IgD-negative memory B cell (primary cell): ENCODE measurements at regions not wholly inside any gene's neighbourhood (a gene's known extent, or its start where the extent isn't known, plus 50 kb on each side); places are given as distances from the start of the nearest gene placed in this dataset.
A peak's percentile ranks its signal among the peaks of the same experiment; 100 is the strongest.
"Not testable (repeated sequence)": the region's sequence is repeated elsewhere in the genome, so short reads cannot be mapped to it uniquely, and the experiment has no call there.

Experiments
- H3K27ac Mint-ChIP-seq, 3 donors: one replicate each; pipeline ENCODE4 v1.8.0; 2020 to 2022; ENCODE audit warnings: mild to moderate bottlenecking in 3 of 3, mixed read lengths in 3 of 3, moderate library complexity in 1 of 3
- H3K27me3 Mint-ChIP-seq: one replicate; pipeline ENCODE4 v1.8.0; 2021; ENCODE audit warnings: mixed read lengths
- H3K36me3 Mint-ChIP-seq: one replicate; pipeline ENCODE4 v1.8.0; 2020; ENCODE audit warnings: mild to moderate bottlenecking, mixed read lengths
- H3K4me1 Mint-ChIP-seq, 3 donors: one replicate each; pipeline ENCODE4 v1.8.0; 2020 to 2022; ENCODE audit warnings: mixed read lengths in 3 of 3, mild to moderate bottlenecking in 1 of 3
- H3K4me3 Mint-ChIP-seq, 4 donors: one replicate each; pipeline ENCODE4 v1.8.0; 2020 to 2022; ENCODE audit warnings: mild to moderate bottlenecking in 4 of 4, mixed read lengths in 4 of 4, moderate library complexity in 3 of 4
- H3K9me3 Mint-ChIP-seq, 3 donors: one replicate each; pipeline ENCODE4 v1.8.0; 2020 to 2021; ENCODE audit warnings: mixed read lengths in 3 of 3, mild to moderate bottlenecking in 1 of 3

DNA sequence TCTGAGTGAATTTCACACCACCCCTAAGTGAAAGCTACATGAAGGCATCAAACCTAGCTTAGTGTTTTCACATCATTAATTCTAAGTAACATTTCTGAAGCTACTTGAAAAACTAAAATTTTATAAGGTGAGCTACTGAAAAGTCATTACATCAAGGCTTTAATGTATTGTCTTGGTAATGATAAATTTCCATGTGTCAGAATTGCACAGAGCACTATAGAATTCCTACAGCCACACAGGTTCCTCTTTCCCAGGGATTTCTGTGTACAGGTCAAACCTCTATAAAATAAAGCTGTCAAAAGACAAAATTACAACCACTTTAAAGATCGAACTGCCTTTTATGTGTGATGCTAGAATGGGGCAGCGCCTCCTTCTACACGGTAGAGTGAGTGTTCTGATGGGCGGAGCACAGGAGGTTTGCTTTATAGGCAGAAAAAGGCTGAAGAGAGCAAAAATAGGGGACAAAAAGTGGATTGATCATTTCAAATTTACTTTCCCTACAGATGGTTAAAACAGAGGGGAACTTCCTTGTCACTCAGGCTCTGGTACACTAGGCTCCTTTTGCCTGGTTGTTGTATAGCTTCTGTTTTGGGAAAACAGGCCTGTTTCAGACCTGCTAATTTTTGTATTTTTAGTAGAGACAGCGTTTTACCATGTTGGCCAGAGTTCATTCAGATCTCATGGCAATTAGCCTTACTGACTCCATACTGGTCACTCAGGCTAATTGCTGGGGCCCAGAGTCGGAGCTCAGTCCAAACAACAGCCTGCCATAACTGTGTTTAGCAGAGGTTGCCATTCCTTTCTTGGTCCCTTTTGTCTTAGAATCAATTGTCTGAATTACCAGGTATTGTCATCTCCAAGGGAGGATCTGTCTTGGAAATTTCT lies 102.5 kb upstream of the BASP1 start:
- Mint-ChIP-seq H3K27me3 (no peaks in the 10 kb centered on the region), H3K4me1 (peaks cover 6 to 11% (median 7%) of the 10 kb centered on the region in 3 donors), H3K9me3 (peaks cover 0 to 2% (median 0%) of the 10 kb centered on the region in 3 donors), H3K4me3 (no peak overlapping the region), H3K27ac (no peak overlapping the region), H3K36me3 (no peaks in the 10 kb centered on the region)

DNA sequence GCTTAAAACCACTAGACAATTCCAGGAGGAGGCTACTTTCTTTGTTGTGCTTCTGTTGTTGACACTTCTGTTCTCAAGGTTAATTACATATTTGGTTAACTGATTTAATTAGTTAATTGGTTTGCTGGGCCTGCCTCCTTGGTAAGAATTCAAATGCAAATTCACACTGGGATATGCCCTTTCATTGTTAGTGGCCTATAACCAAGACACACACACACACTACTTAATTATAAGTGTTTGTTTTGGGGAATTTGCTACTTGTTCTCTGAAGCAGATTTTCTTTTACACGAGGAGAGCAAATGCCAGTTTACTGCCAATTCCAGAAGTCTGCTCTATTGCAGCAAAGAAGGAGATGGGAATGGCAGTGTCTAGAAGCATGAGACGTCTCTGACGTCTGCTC lies 101.6 kb upstream of the BASP1 start:
- Mint-ChIP-seq H3K27ac (no peak overlapping the region), H3K4me3 (no peak overlapping the region), H3K27me3 (no peaks in the 10 kb centered on the region), H3K9me3 (peaks cover 0 to 3% (median 0%) of the 10 kb centered on the region in 3 donors), H3K36me3 (no peaks in the 10 kb centered on the region), H3K4me1 (peaks cover 4 to 7% (median 7%) of the 10 kb centered on the region in 3 donors)

DNA sequence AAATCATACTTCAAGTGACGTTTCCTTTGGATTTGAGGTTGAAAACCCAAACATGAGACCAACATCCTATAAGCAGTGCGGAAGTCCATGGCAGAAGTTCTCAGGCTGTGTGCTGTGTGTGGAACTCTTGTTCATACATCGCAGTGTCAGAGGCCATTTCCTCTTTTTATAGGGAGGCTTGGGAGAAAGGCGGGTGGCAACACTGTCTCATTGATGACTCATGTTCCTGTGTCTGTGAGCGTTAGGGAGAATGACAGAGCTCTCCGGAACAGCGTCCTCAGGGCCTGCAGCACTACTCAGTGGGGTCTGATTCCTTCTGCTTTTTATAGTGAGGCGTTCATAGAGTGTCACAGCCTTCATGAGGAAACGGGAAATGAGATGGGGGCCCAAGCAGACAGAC lies 98.8 kb upstream of the BASP1 start:
- Mint-ChIP-seq H3K27me3 (no peaks in the 10 kb centered on the region), H3K36me3 (no peaks in the 10 kb centered on the region), H3K27ac (no peak overlapping the region), H3K9me3 (peaks cover 0 to 3% (median 0%) of the 10 kb centered on the region in 3 donors), H3K4me3 (peak overlapping the region in 2 of 4 donors; percentile 32 to 60), H3K4me1 (peaks cover 4 to 7% (median 7%) of the 10 kb centered on the region in 3 donors)

DNA sequence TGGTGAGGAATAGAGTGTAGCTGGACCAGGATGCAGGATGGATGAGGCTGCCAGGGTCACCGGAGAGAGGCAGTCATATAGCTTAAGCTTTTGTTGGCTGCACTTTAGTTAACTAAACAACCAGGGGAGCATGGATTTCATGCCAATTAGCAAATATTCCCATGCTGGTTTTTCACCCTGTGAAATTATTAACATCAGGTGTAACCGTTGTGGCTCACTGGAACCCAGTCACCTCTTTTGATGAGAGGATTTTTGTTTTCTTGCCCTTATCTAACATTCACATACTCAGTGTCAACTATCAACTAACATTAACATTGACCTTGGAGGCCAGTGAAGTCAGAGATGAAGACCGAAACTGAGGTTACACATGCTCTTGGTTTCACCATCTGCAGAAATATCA lies 97.2 kb upstream of the BASP1 start:
- Mint-ChIP-seq H3K36me3 (no peaks in the 10 kb centered on the region), H3K27ac (no peak overlapping the region), H3K9me3 (peaks cover 0 to 4% (median 0%) of the 10 kb centered on the region in 3 donors), H3K4me1 (peaks cover 4 to 7% (median 7%) of the 10 kb centered on the region in 3 donors), H3K27me3 (no peaks in the 10 kb centered on the region), H3K4me3 (no peak overlapping the region)

DNA sequence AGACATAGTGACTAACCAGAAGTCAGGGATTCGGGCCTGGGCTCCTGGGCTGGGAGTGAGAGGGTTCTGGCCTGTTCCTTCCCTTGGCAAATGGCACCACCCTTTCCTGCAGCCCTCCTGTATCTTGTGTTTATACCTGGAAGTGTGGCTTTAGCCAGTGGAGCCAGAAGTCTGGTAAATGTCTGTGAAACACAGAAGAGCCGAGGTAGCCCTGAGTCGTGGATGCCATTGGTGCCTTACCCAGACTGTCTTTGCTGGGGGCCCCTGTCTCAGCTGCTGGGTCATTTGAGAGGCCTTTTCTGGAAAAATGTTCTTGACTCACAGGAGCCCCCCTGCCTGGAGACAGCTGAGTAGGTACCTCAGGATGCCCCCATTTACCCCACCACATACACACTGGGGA lies 95.7 kb upstream of the BASP1 start:
- Mint-ChIP-seq H3K4me1 (peaks cover 4 to 7% (median 7%) of the 10 kb centered on the region in 3 donors), H3K4me3 (no peak overlapping the region), H3K9me3 (peaks cover 0 to 4% (median 0%) of the 10 kb centered on the region in 3 donors), H3K27ac (no peak overlapping the region), H3K27me3 (no peaks in the 10 kb centered on the region), H3K36me3 (no peaks in the 10 kb centered on the region)

DNA sequence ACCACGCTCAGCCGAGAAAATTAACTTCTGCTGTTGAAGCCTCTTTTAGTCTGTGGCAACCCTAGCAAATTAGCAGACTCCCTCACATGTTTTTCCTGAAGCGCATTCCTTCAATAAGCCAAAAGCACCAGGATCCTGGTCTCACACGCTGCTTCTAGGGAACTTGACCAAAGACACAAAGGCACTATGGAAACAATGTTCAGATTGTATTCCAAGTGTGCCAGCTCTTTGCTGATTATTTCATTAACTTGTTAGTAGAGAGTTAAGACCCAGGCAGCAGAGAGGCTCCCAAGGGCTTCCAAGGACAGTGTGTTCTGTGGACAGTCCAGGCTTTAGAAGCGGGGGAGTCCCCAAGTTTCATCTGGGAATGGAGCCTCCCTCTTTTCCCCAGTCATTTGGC lies 94.4 kb upstream of the BASP1 start:
- Mint-ChIP-seq H3K4me1 (peaks cover 4 to 7% (median 7%) of the 10 kb centered on the region in 3 donors), H3K27me3 (peaks cover 1% of the 10 kb centered on the region)

DNA sequence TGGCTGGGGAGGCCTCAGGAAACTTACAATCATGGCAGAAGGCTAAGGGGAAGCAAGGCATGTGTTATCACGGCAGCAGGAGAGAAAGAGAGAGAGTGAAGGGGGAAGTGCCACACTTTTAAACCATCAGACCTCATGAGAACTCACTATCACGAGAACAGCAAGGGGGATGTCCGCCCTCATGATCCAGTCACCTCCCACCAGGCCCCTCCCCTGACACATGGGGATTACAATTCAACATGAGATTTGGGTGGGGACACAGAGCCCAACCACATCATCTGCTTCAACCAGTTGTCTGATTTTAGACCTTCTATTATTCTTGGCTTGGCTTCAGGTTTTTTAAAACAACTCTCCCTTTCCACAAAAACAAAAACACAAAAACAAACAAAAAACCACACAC lies 93.7 kb upstream of the BASP1 start:
- H3K4me1 Mint-ChIP-seq, H3K36me3 Mint-ChIP-seq, H3K9me3 Mint-ChIP-seq, H3K4me3 Mint-ChIP-seq, H3K27ac Mint-ChIP-seq, H3K27me3 Mint-ChIP-seq: not testable (repeated sequence)

More for the DNA sequence above, 94.4 kb upstream of the BASP1 start:
- H3K9me3 Mint-ChIP-seq: peaks cover 0 to 4% (median 0%) of the 10 kb centered on the region in 3 donors
- H3K36me3 Mint-ChIP-seq: no peaks in the 10 kb centered on the region
- H3K27ac Mint-ChIP-seq: no peak overlapping the region
- no peak overlapping the region for H3K4me3 Mint-ChIP-seq

DNA sequence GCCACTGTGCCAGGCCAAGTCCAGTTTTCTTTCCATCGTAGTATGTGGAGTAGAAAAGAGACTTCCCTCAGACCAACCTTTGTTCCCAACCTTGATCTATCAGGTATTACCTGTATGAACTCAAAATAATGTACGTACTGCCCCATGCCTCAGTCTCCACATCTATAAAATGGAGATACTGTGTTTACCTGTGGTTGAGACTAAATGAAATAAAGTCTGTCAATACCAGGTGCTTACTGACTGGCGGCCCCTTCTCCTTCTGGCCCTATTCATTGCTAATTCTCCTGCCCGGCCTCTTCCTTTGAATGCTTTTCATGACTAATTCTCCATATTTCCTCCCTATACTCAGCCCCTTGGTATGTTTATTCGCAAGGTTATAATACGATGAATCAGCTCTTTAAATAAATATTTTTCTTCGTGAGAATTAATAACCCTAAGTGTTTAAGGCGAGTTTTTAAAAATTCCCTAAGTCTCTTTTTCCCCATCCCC lies 89.6 kb upstream of the BASP1 start:
- H3K9me3 Mint-ChIP-seq: peaks cover 0 to 5% (median 2%) of the 10 kb centered on the region in 3 donors
- no peaks in the 10 kb centered on the region for H3K36me3 Mint-ChIP-seq
- H3K27ac Mint-ChIP-seq: no peak overlapping the region
- no peak overlapping the region for H3K4me3 Mint-ChIP-seq
- H3K27me3 Mint-ChIP-seq: peaks cover 13% of the 10 kb centered on the region
- no peaks in the 10 kb centered on the region for H3K4me1 Mint-ChIP-seq

DNA sequence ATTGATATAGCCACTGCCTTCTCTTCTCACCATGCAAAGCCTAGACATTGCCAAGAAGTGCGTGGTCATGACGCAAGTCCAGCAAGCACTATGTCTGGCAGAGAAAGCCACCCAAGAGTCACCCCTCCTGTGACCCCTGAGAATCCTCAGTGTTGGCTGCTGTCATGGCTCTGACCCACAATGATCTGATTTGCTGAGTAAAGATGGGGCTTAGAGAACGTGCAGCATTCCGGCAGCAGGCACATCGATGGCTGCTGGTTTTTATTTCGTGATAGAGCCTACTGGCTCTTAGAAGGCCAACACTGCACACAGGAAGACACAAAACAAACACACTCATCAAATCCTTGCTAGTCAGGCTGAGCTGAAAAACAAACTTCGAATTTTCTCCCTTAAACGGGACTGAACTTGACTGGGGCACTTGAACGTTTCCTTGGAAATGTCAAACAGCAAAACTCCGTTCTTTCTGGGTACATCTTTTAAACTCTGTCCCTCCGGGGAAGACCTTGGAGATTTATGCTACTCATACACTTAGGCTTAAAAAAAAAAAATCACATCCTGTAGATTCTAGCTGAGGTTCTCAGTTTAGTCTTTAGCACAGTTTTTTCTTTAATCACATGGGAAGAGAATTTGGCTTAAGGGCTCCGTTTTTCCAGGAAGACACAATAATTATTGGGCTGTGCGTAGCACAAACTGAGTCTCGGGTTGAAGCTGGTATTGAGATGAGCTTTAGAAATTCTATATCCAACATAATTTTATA lies 88.2 kb upstream of the BASP1 start:
- Mint-ChIP-seq H3K27ac (no peak overlapping the region), H3K4me1 (no peaks in the 10 kb centered on the region), H3K4me3 (no peak overlapping the region), H3K9me3 (peaks cover 0 to 2% (median 2%) of the 10 kb centered on the region in 3 donors), H3K27me3 (peaks cover 13% of the 10 kb centered on the region), H3K36me3 (no peaks in the 10 kb centered on the region)

DNA sequence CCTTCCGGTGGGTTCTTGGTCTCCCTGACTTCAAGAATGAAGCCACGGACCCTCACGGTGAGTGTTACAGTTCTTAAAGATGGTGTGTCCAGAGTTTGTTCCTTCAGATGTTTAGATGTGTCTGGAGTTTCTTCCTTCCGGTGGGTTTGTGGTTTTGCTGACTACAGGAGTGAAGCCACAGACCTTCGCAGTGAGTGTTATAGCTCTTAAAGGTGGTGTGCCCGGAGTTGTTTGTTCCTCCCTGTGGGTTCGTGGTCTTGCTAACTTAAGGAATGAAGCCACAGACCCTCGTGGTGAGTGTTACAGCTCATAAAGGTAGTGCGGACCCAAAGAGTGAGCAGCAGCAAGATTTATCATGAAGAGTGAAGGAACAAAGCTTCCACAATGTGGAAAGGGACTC lies 87.1 kb upstream of the BASP1 start:
- peak overlapping the region in 1 of 4 donors; percentile 47 for H3K4me3 Mint-ChIP-seq
- H3K4me1 Mint-ChIP-seq, H3K9me3 Mint-ChIP-seq, H3K36me3 Mint-ChIP-seq, H3K27ac Mint-ChIP-seq: not testable (repeated sequence)
- H3K27me3 Mint-ChIP-seq: peaks cover 13% of the 10 kb centered on the region

DNA sequence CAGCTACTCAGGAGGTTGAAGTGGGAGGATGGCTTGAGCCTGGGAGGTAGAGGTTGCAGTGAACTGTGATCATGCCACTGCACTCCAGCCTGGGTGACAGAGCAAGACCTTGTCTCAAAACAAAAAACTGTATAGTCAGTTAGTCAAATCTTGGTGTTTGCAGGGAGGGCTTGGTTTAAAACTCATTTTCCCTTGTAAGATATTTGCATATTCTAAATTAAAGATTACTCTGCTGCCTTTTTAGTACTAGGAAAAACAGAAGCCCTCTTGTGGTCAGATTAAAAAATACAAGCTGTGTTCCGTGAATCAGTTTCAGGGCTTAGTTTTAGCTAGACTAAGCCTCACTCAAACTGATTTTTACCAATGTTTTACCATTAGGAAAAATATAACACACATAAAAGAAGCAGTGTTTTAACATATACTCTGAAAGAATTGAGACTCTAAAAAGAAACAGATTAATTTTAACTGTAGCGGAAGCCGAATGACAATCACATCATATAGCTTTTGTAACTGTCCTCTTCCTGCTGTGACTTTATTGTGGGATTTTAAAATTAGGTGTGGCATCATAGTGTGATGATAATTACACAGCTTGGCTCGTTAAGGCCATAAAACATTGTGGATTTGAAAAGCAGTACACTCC lies 84.9 kb upstream of the BASP1 start:
- Mint-ChIP-seq H3K36me3 (no peaks in the 10 kb centered on the region), H3K4me1 (no peaks in the 10 kb centered on the region), H3K9me3 (peaks cover 2 to 3% (median 2%) of the 10 kb centered on the region in 3 donors), H3K27ac (no peak overlapping the region), H3K4me3 (no peak overlapping the region), H3K27me3 (peaks cover 11% of the 10 kb centered on the region)

DNA sequence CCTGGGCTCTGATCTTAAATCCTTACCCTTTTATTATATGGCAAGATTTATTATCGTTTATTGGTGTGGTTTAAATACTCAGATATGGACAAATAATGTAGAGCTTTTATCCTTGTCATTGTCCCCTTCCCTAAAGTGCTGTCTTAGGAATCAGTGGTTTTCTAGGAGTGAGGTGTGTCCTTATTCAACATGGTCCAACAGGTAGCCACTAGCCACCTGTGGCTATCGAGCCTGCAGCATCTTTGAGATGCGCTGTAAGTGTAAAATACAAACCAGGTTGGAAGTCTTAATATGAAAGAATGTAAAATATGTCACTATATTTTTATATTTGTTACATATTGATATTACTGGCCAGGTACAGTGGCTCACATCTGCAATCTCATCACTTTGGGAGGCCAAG lies 82.4 kb upstream of the BASP1 start:
- Mint-ChIP-seq H3K9me3 (peaks cover 2 to 3% (median 2%) of the 10 kb centered on the region in 3 donors), H3K27ac (no peak overlapping the region), H3K27me3 (peaks cover 10% of the 10 kb centered on the region), H3K4me3 (no peak overlapping the region), H3K36me3 (no peaks in the 10 kb centered on the region), H3K4me1 (no peaks in the 10 kb centered on the region)

DNA sequence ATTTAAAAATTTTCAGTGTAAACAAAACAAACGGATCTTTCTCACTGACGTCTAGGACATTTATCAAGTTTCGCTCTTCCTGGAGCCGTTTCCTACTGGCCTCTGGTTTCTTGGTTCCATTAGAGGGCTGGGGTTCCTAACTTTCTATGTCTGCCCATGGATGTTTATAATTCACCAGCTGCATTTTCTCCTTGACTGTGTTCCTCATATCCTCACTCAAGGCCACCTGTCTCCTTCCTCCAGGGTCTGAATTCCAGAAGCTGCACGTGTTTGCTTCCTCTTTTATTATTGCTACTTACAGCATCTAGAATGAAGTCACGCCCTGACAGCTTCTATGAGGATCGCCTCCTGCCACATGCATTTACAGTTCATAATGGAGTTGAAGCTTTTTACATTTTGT lies 74.1 kb upstream of the BASP1 start:
- Mint-ChIP-seq H3K4me3 (no peak overlapping the region), H3K27me3 (no peaks in the 10 kb centered on the region), H3K36me3 (no peaks in the 10 kb centered on the region), H3K27ac (no peak overlapping the region), H3K4me1 (no peaks in the 10 kb centered on the region), H3K9me3 (no peaks in the 10 kb centered on the region)

DNA sequence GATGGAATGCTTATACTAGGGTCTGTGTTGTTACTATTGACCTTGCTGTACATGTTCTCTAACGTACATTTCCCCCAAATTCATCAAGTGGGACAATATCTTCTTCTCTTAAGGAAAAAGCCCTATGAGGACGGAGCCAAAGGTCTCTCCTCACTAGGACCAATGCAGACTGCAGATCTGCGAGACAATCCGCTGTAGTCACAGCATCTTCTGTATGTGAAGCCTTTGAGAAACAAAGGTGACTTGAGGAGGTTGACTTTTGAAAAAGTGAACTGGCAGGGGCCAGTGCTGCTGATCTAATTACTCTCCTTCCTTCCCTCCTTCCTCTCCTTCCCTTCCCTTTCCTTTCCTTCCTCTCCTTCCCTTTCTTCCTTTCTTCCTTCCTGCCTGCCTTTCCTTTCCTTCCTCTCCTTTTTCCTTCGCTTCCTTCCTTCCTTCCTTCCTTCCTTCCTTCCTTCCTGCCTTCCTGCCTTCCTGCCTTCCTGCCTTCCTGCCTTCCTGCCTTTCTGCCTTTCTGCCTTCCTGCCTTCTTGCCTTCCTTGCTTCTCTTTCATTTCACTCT lies 71.1 kb upstream of the BASP1 start:
- Mint-ChIP-seq H3K4me1 (no peaks in the 10 kb centered on the region), H3K27me3 (no peaks in the 10 kb centered on the region), H3K27ac (no peak overlapping the region), H3K9me3 (no peaks in the 10 kb centered on the region), H3K36me3 (no peaks in the 10 kb centered on the region), H3K4me3 (no peak overlapping the region)

DNA sequence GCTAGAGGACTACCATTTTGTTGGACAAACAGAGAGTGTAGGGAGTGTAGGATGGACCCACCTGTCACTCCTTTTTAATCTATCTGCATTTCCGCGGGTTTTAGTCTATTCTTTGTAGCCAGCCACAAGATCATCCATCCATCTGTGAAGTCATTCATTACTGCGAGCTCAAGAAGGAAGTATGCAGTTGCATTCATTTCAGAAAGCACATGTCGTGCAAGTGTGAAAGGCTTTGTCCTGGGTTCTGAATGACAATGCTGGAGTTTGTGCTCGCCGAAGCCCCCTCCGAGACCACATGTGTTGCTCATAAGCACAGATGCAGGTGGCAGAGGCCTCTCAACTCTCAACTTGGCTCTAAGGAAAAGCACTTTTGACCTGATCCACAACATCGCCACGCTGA lies 70.3 kb upstream of the BASP1 start:
- Mint-ChIP-seq H3K9me3 (no peaks in the 10 kb centered on the region), H3K27me3 (no peaks in the 10 kb centered on the region), H3K4me3 (no peak overlapping the region), H3K4me1 (no peaks in the 10 kb centered on the region), H3K36me3 (no peaks in the 10 kb centered on the region), H3K27ac (no peak overlapping the region)
